ENCODE measurements at regions not wholly inside any gene's neighbourhood (a gene's known extent, or its start where the extent isn't known, plus 50 kb on each side); places are given as distances from the start of the nearest gene placed in this dataset.

GRCh38 chr2:97355887-97356286, 233.8 kb downstream of the ANKRD36B start:
- no peak for TF ChIP-seq CTCF (conservative IDR thresholded peaks at IDR 0.05)
- TF ChIP-seq ZFX (IDR thresholded peaks at IDR 0.05): no peak
